Esophagus muscularis mucosa (tissue), 4 donors: ENCODE measurements at regions not wholly inside any gene's neighbourhood (a gene's known extent, or its start where the extent isn't known, plus 50 kb on each side); places are given as distances from the start of the nearest gene placed in this dataset.
"Not testable (repeated sequence)": the region's sequence is repeated elsewhere in the genome, so short reads cannot be mapped to it uniquely, and the experiment has no call there.

Experiments used
- DNase-seq: peaks from one replicate; pipeline ENCODE4 v3.0.0-alpha.2; 2017; ENCODE audit errors: extremely low spot score
- H3K27ac ChIP-seq, 4 donors: fragments of 200-600 bp; sonication (generic); replicated peaks in 1 of 4; 1 replicate in 3 of 4; 2 replicates in 1 of 4; pipeline ENCODE4 v1.5.1; 2016 to 2019; ENCODE audit warnings: mild to moderate bottlenecking in 1 of 4
- H3K27me3 ChIP-seq, 4 donors: fragments of 200-600 bp; sonication (generic); one replicate each; pipeline versions ENCODE4 v1.5.1 to v1.6.0; 2016 to 2019
- H3K36me3 ChIP-seq, 4 donors: fragments of 200-600 bp; sonication (generic); one replicate each; pipeline ENCODE4 v1.5.1; 2016 to 2019
- H3K4me1 ChIP-seq, 4 donors: fragments of 200-600 bp; sonication (generic); one replicate each; pipeline ENCODE4 v1.5.1; 2016 to 2019
- H3K4me3 ChIP-seq, 4 donors: fragments of 200-600 bp; sonication (generic); 1 replicate in 2 of 4; 2 replicates in 2 of 4; pipeline ENCODE4 v1.5.1; 2016 to 2019; ENCODE audit warnings: mild to moderate bottlenecking in 4 of 4, moderate library complexity in 1 of 4
- H3K9me3 ChIP-seq, 4 donors: fragments of 200-600 bp; sonication (generic); 1 replicate in 3 of 4; 2 replicates in 1 of 4; pipeline ENCODE4 v1.5.1; 2016 to 2019
- CTCF ChIP-seq, 3 experiments: fragments of 200-600 bp in 2 of 3; fragments of 450-650 bp in 1 of 3; sonication (generic) in 2 of 3; IDR thresholded peaks; one replicate each; pipeline ENCODE4 v1.5.1; 2017 to 2019; ENCODE audit warnings: antibody characterized with exemption in 3 of 3, mild to moderate bottlenecking in 2 of 3, moderate library complexity in 1 of 3
- EP300 ChIP-seq: sonication (generic); formaldehyde crosslinking; IDR thresholded peaks from one replicate; pipeline ENCODE4 v1.6.1; 2017; ENCODE audit warnings: antibody characterized with exemption
- POLR2A ChIP-seq: fragments of 450-650 bp; IDR thresholded peaks from one replicate; pipeline ENCODE4 v1.6.1; 2017; ENCODE audit warnings: antibody characterized with exemption, moderate library complexity, mild to moderate bottlenecking, low read depth
- POLR2AphosphoS5 ChIP-seq, 2 donors: sonication (generic); formaldehyde crosslinking; IDR thresholded peaks; one replicate each; pipeline ENCODE4 v1.6.1; 2017; ENCODE audit warnings: antibody characterized with exemption in 2 of 2
- WGBS: methylation state at CpG from one replicate; pipeline ENCODE4 v1.1.5; 2018; 5-methylcytosine and 5-hydroxymethylcytosine counted together
- intact Hi-C: fragments of 100-400 bp; cut with DNase I; formaldehyde crosslinking; loops from one replicate; pipeline ENCODE4 v1.15.1; 2023

DNA sequence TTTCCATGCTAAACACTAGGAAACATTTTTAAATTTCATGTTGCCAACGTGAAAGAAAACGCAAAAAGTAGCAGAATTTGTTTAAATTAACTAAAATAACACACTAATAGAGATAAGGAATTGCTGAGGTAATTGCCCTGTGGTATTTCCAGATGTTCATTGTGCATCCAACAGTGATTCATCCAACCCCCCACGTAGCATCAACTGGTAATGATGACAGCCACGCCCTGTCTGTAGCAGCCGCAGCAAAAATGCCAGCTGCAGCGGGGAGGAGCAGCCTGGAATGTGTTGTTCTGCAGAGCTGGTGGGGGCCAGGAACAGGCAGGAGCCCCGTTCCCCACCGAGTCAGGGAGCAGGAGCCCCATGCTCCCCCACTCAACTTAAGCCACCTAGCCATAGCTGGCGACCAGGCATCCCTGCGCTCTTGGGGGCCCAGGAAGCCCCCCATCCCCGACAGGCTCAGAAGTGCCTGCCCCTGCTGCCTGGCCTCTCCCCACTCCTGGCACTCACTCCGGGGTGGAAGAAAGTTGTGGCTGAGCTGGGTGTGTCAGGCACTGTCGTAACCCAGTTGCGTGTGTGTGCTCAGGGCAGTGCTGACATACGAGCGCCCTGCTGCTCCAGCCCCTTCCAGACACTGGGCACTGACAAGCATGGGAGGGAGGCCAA lies 695.1 kb upstream of the ACVR2A start:
- Histone ChIP-seq H3K9me3 (no peaks in the 10 kb centered on the region), H3K27ac (no peak overlapping the region), H3K36me3 (no peaks in the 10 kb centered on the region), H3K27me3 (no peaks in the 10 kb centered on the region), H3K4me3 (no peak overlapping the region), H3K4me1 (no peaks in the 10 kb centered on the region)
- WGBS = 67% methylated on average over 9 of the region's 16 CpGs
- DNase-seq = no peak
- TF ChIP-seq CTCF (IDR thresholded peaks at IDR 0.05) (no peak), POLR2AphosphoS5 (IDR thresholded peaks at IDR 0.05) (no peak), EP300 (no peak), POLR2A (no peak)
- intact Hi-C loops = no loop called here

GRCh38 chr2:147147802-147148201 lies 697.0 kb upstream of the ACVR2A start:
- intact Hi-C loops = no loop called here
- 66% methylated on average over 2 of the region's 2 CpGs for WGBS
- TF ChIP-seq CTCF (IDR thresholded peaks at IDR 0.05) (no peak), POLR2A (no peak), EP300 (no peak), POLR2AphosphoS5 (IDR thresholded peaks at IDR 0.05) (no peak)

GRCh38 chr2:147141930-147142329 lies 702.9 kb upstream of the ACVR2A start:
- H3K4me1 ChIP-seq = no peaks in the 10 kb centered on the region
- intact Hi-C loops = no loop called here
- no peak overlapping the region for H3K4me3 ChIP-seq
- DNase-seq = no peak
- H3K27me3 ChIP-seq = no peaks in the 10 kb centered on the region
- WGBS = 86% methylated on average over 4 of the region's 4 CpGs
- H3K9me3 ChIP-seq = no peaks in the 10 kb centered on the region
- H3K36me3 ChIP-seq = no peaks in the 10 kb centered on the region
- no peak overlapping the region for H3K27ac ChIP-seq
- no peak for TF ChIP-seq POLR2AphosphoS5 (IDR thresholded peaks at IDR 0.05)
- no peak for TF ChIP-seq EP300
- no peak for TF ChIP-seq POLR2A
- no peak for TF ChIP-seq CTCF (IDR thresholded peaks at IDR 0.05)

More at GRCh38 chr2:147147802-147148201, 697.0 kb upstream of the ACVR2A start:
- Histone ChIP-seq H3K27ac (no peak overlapping the region), H3K36me3 (no peaks in the 10 kb centered on the region), H3K4me3 (no peak overlapping the region), H3K27me3 (no peaks in the 10 kb centered on the region), H3K9me3 (no peaks in the 10 kb centered on the region), H3K4me1 (no peaks in the 10 kb centered on the region)
- no peak for DNase-seq

DNA sequence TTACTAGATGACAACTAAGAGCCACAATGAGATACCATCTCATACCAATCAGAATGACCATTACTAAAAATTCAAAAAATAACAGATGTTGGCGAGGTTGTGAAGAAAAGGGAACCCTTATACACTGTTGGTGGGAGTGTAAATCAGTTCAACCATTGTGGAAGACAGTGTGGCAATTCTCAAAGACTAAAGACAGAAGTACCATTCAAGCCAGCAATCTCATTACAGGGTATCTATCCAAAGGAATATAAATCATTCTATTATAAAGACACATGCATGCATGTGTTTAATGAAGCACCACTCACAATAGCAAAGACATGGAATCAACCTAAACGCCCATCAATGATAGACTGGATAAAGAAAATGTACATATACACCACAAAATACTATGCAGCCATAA lies 705.1 kb upstream of the ACVR2A start:
- 81% methylated on average over 2 of the region's 2 CpGs for WGBS
- H3K9me3 ChIP-seq, DNase-seq, H3K36me3 ChIP-seq, H3K27ac ChIP-seq, intact Hi-C loops, H3K27me3 ChIP-seq, H3K4me3 ChIP-seq, H3K4me1 ChIP-seq: not testable (repeated sequence)

DNA sequence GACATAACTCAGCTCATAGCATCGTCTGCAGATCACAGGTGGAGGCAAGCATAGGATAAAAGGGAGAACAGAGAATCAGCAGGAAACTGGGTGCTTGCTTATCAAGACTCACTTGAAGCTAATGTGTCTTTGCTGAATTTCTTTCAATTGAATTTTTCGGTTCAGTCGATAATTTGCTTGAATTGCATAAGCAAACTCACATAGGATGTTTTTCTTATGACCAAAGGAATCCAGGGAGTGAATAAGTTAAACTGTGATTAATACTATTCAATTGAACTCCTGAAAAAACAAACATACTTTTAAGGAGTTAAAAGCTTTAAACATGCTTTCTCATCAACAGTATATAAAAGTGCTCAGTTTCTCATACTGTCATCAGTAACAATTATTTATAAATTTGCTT lies 707.1 kb upstream of the ACVR2A start:
- Histone ChIP-seq H3K9me3 (no peaks in the 10 kb centered on the region), H3K36me3 (no peaks in the 10 kb centered on the region), H3K27ac (no peak overlapping the region), H3K4me1 (peaks cover 0 to 7% (median 3%) of the 10 kb centered on the region in 4 donors), H3K4me3 (no peak overlapping the region), H3K27me3 (no peaks in the 10 kb centered on the region)
- TF ChIP-seq POLR2A = no peak
- no peak for TF ChIP-seq POLR2AphosphoS5 (IDR thresholded peaks at IDR 0.05)
- TF ChIP-seq EP300 = no peak
- TF ChIP-seq CTCF (IDR thresholded peaks at IDR 0.05) = no peak
- 69% methylated on average over 3 of the region's 3 CpGs for WGBS
- intact Hi-C loops = no loop called here
- no peak for DNase-seq
